Smooth muscle cell (in vitro differentiated cells): ENCODE measurements at regions not wholly inside any gene's neighbourhood (a gene's known extent, or its start where the extent isn't known, plus 50 kb on each side); places are given as distances from the start of the nearest gene placed in this dataset.
"Not testable (repeated sequence)": the region's sequence is repeated elsewhere in the genome, so short reads cannot be mapped to it uniquely, and the experiment has no call there.

Source experiments
- DNase-seq: peaks from one replicate; lab custom pipeline; 2025; ENCODE audit not compliant: unreplicated experiment; lab: John Stamatoyannopoulos, UW
- H2AFZ ChIP-seq: fragments of 200-600 bp; sonication (generic); 2 replicates; pipeline ENCODE4 v1.6.0; 2016; ENCODE audit warnings: antibody characterized with exemption, low read depth, mild to moderate bottlenecking
- H3F3A ChIP-seq: fragments of 200-600 bp; sonication (generic); 2 replicates; pipeline ENCODE4 v1.6.0; 2017; ENCODE audit warnings: antibody characterized with exemption, low read depth
- H3K27ac ChIP-seq: fragments of 200-600 bp; sonication (generic); 2 replicates; pipeline ENCODE4 v1.5.1; 2016; ENCODE audit warnings: low read depth, mild to moderate bottlenecking
- H3K27me3 ChIP-seq: fragments of 200-600 bp; sonication (generic); 2 replicates; pipeline ENCODE4 v1.6.1; 2016; ENCODE audit warnings: low read depth, mild to moderate bottlenecking
- H3K36me3 ChIP-seq: fragments of 200-600 bp; sonication (generic); 2 replicates; pipeline ENCODE4 v1.5.1; 2016; ENCODE audit warnings: low read depth
- H3K4me1 ChIP-seq: fragments of 200-600 bp; sonication (generic); 2 replicates; pipeline ENCODE4 v1.5.1; 2016; ENCODE audit warnings: low read depth
- H3K4me2 ChIP-seq: fragments of 200-600 bp; sonication (generic); 2 replicates; pipeline ENCODE4 v1.6.0; 2016; ENCODE audit warnings: mild to moderate bottlenecking
- H3K4me3 ChIP-seq: fragments of 200-600 bp; sonication (generic); 2 replicates; pipeline ENCODE4 v1.5.1; 2016; ENCODE audit warnings: mild to moderate bottlenecking
- H3K79me2 ChIP-seq: fragments of 200-600 bp; sonication (generic); 2 replicates; pipeline ENCODE4 v1.6.0; 2016; ENCODE audit warnings: low read depth, mild to moderate bottlenecking
- H3K9ac ChIP-seq: fragments of 200-600 bp; sonication (generic); 2 replicates; pipeline ENCODE4 v1.6.0; 2016; ENCODE audit warnings: low read depth
- H3K9me3 ChIP-seq: fragments of 200-600 bp; sonication (generic); replicated peaks from 2 replicates; pipeline ENCODE4 v1.5.1; 2016; ENCODE audit warnings: low read depth
- H4K20me1 ChIP-seq: fragments of 200-600 bp; sonication (generic); 2 replicates; pipeline ENCODE4 v1.6.0; 2016; ENCODE audit warnings: low read depth
- CTCF ChIP-seq: fragments of 200-600 bp; sonication (generic); IDR thresholded peaks from 2 replicates; pipeline ENCODE4 v1.5.1; 2017; ENCODE audit warnings: borderline replicate concordance, mild to moderate bottlenecking, antibody characterized with exemption; ENCODE audit not compliant: insufficient read depth, poor library complexity, severe bottlenecking
- WGBS: methylation state at CpG from one replicate; pipeline ENCODE4 v1.1.7; 2016; ENCODE audit warnings: low lambda C conversion rate; 5-methylcytosine and 5-hydroxymethylcytosine counted together

- DNase-seq: no peak
Observed at GRCh38 chr6:153984811-153985210, 54.2 kb upstream of the OPRM1 start.

GRCh38 chr6:153980171-153980570 lies 58.9 kb upstream of the OPRM1 start:
- H3F3A ChIP-seq: no peaks in the 10 kb centered on the region
- H3K27me3 ChIP-seq: no peaks in the 10 kb centered on the region
- H3K4me1 ChIP-seq: no peaks in the 10 kb centered on the region
- H3K9me3 ChIP-seq: no peaks in the 10 kb centered on the region
- DNase-seq: no peak
- H3K4me3 ChIP-seq: no peak overlapping the region
- H2AFZ ChIP-seq: no peak overlapping the region
- no peak overlapping the region for H3K4me2 ChIP-seq
- no peaks in the 10 kb centered on the region for H3K36me3 ChIP-seq
- H3K27ac ChIP-seq: no peak overlapping the region
- 54% methylated on average over 2 of the region's 2 CpGs for WGBS
- H3K9ac ChIP-seq: no peak overlapping the region
- no peak for TF ChIP-seq CTCF
- H4K20me1 ChIP-seq: no peaks in the 10 kb centered on the region
- no peaks in the 10 kb centered on the region for H3K79me2 ChIP-seq

More at GRCh38 chr6:153984811-153985210, 54.2 kb upstream of the OPRM1 start:
- Histone ChIP-seq H3K9me3 (no peaks in the 10 kb centered on the region), H3K9ac (no peak overlapping the region), H3K27ac (no peak overlapping the region), H3K27me3 (no peaks in the 10 kb centered on the region), H2AFZ (no peak overlapping the region), H3K4me3 (no peak overlapping the region), H3K4me1 (no peaks in the 10 kb centered on the region), H3F3A (no peaks in the 10 kb centered on the region), H3K36me3 (no peaks in the 10 kb centered on the region), H3K79me2 (no peaks in the 10 kb centered on the region), H4K20me1 (no peaks in the 10 kb centered on the region), H3K4me2 (no peak overlapping the region)
- no peak for TF ChIP-seq CTCF
- 64% methylated on average over 1 of the region's 1 CpG for WGBS

GRCh38 chr6:153978911-153979548 lies 60.0 kb upstream of the OPRM1 start:
- H3K4me2 ChIP-seq, H3K4me3 ChIP-seq: not testable (repeated sequence)
- 72% methylated on average over 26 of the region's 26 CpGs for WGBS

GRCh38 chr6:153976921-153977693 lies 61.9 kb upstream of the OPRM1 start:
- H3K9me3 ChIP-seq: no peaks in the 10 kb centered on the region
- 74% methylated on average over 7 of the region's 7 CpGs for WGBS
- no peak overlapping the region for H3K9ac ChIP-seq
- no peaks in the 10 kb centered on the region for H3K4me1 ChIP-seq
- no peaks in the 10 kb centered on the region for H3K27me3 ChIP-seq
- no peak overlapping the region for H3K4me2 ChIP-seq
- no peak for DNase-seq
- H3K27ac ChIP-seq: no peak overlapping the region
- no peaks in the 10 kb centered on the region for H3K36me3 ChIP-seq
- no peaks in the 10 kb centered on the region for H4K20me1 ChIP-seq
- no peak overlapping the region for H2AFZ ChIP-seq
- TF ChIP-seq CTCF: no peak
- H3F3A ChIP-seq: no peaks in the 10 kb centered on the region
- no peak overlapping the region for H3K4me3 ChIP-seq
- H3K79me2 ChIP-seq: no peaks in the 10 kb centered on the region

More at GRCh38 chr6:153978911-153979548, 60.0 kb upstream of the OPRM1 start:
- not testable (repeated sequence) for H3K79me2 ChIP-seq, H2AFZ ChIP-seq, H3F3A ChIP-seq, H3K4me1 ChIP-seq, H3K27ac ChIP-seq, H3K9ac ChIP-seq, H3K27me3 ChIP-seq, H3K9me3 ChIP-seq, H4K20me1 ChIP-seq, DNase-seq, H3K36me3 ChIP-seq
